PC-3 (cell line): ENCODE measurements at regions not wholly inside any gene's neighbourhood (a gene's known extent, or its start where the extent isn't known, plus 50 kb on each side); places are given as distances from the start of the nearest gene placed in this dataset.
"Not testable (repeated sequence)": the region's sequence is repeated elsewhere in the genome, so short reads cannot be mapped to it uniquely, and the experiment has no call there.

Source experiments
- ATAC-seq: fragments of 200-7000 bp; cut with Tn5 transposase; 2 replicates; pipeline ENCODE4 v1.9.1; 2020; ENCODE audit warnings: mild to moderate bottlenecking, moderate library complexity
- BruUV-seq: library from RNA; stranded (reverse); fragments of 400-500 nt; replicated peaks from 2 replicates; lab custom pipeline; 2021; lab: Mats Ljungman, UMichigan
- CTCF ChIA-PET: fragments of 300-600 bp; sonication (Branson Sonifier 250); formaldehyde crosslinking; loops from one replicate; lab custom pipeline; 2022; ENCODE audit warnings: antibody characterized with exemption; lab: Charles Lee
- POLR2A ChIA-PET: fragments of 300-600 bp; sonication (Branson Sonifier 250); formaldehyde crosslinking; loops from one replicate; lab custom pipeline; 2022; ENCODE audit warnings: antibody characterized with exemption; ENCODE audit not compliant: unreplicated experiment; lab: Charles Lee
- DNase-seq: peaks from one replicate; pipeline ENCODE4 v3.0.0-alpha.2; 2015
- H2AFZ ChIP-seq: fragments of 300-600 bp; sonication (generic); 2 replicates; pipeline ENCODE4 v1.6.0; 2016; ENCODE audit warnings: antibody characterized with exemption, low read length
- H3F3A ChIP-seq: fragments of 300-600 bp; sonication (generic); one replicate; pipeline ENCODE4 v1.6.0; 2017; ENCODE audit warnings: antibody characterized with exemption, low read length, control low read depth, mild to moderate bottlenecking; ENCODE audit not compliant: unreplicated experiment
- H3K27ac ChIP-seq: fragments of 300-600 bp; sonication (generic); 2 replicates; pipeline ENCODE4 v1.5.1; 2016; ENCODE audit warnings: mild to moderate bottlenecking, low read length
- H3K27me3 ChIP-seq: fragments of 300-600 bp; sonication (generic); 2 replicates; pipeline ENCODE4 v1.6.1; 2016; ENCODE audit warnings: low read length, mixed read lengths
- H3K36me3 ChIP-seq: fragments of 300-600 bp; sonication (generic); 2 replicates; pipeline ENCODE4 v1.6.1; 2016; ENCODE audit warnings: low read depth, mixed run types, low read length, mixed read lengths
- H3K4me1 ChIP-seq: fragments of 300-600 bp; sonication (generic); 2 replicates; pipeline ENCODE4 v1.5.1; 2016; ENCODE audit warnings: low read length; ENCODE audit not compliant: insufficient read depth
- H3K4me2 ChIP-seq: fragments of 300-600 bp; sonication (generic); 2 replicates; pipeline ENCODE4 v1.6.0; 2016; ENCODE audit warnings: low read length
- H3K4me3 ChIP-seq: fragments of 300-600 bp; sonication (generic); 2 replicates; pipeline ENCODE4 v1.5.1; 2016; ENCODE audit warnings: mild to moderate bottlenecking, low read length, mixed read lengths
- H3K79me2 ChIP-seq: fragments of 300-600 bp; sonication (generic); 2 replicates; pipeline ENCODE4 v1.6.1; 2017; ENCODE audit warnings: low read length, mixed read lengths
- H3K9ac ChIP-seq: fragments of 300-600 bp; sonication (generic); 2 replicates; pipeline ENCODE4 v1.6.0; 2016; ENCODE audit warnings: mild to moderate bottlenecking, low read length
- H3K9me2 ChIP-seq: fragments of 300-600 bp; sonication (generic); replicated peaks from 2 replicates; pipeline ENCODE4 v1.6.1; 2016; ENCODE audit warnings: mixed run types, low read length, mixed read lengths
- H3K9me3 ChIP-seq: fragments of 300-600 bp; sonication (generic); 2 replicates; pipeline ENCODE4 v1.6.1; 2016; ENCODE audit warnings: low read length, mixed read lengths
- H4K20me1 ChIP-seq: fragments of 300-600 bp; sonication (generic); 2 replicates; pipeline ENCODE4 v1.6.1; 2016; ENCODE audit warnings: low read length, mixed read lengths
- CTCF ChIP-seq: fragments of 300-600 bp; sonication (generic); conservative IDR thresholded peaks from 2 replicates; pipeline ENCODE4 v1.5.1; 2017; ENCODE audit warnings: antibody characterized with exemption, low read depth, mild to moderate bottlenecking, low read length
- intact Hi-C: fragments of 100-400 bp; cut with micrococcal nuclease; formaldehyde crosslinking; loops from 2 replicates; pipeline ENCODE4 v1.9.0; 2023

DNA sequence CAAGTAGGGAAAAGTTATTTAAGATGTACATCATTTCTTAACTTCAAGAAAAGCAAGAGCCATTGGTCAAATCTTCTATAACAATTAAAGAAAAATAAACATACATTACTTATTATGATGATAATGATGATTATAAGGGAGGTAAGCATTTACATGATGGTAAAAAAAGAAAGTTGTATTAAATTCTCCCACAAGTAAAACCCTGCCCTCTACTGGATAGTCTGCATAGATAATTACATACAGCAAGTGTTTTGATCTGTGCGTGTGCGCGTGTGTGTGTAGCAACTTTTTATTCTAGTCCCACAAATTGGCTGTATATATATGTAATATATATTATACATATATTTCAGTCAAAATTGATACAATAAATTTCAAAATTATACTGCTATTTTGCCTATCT lies 51.4 kb upstream of the TIMM23 start:
- peak; percentile 22; the same call in 1 of the 2 replicates for TF ChIP-seq CTCF
- H3K79me2 ChIP-seq, H3K27ac ChIP-seq, ATAC-seq, H3K9me2 ChIP-seq, H3K36me3 ChIP-seq, H3K9ac ChIP-seq, H3K4me2 ChIP-seq, POLR2A ChIA-PET, CTCF ChIA-PET, intact Hi-C loops, H2AFZ ChIP-seq, H3K4me3 ChIP-seq, H3K9me3 ChIP-seq, BruUV-seq, H4K20me1 ChIP-seq, DNase-seq, H3K27me3 ChIP-seq, H3K4me1 ChIP-seq, H3F3A ChIP-seq: not testable (repeated sequence)
